GM21717 (cell line): ENCODE measurements at regions not wholly inside any gene's neighbourhood (a gene's known extent, or its start where the extent isn't known, plus 50 kb on each side); places are given as distances from the start of the nearest gene placed in this dataset.
A peak's percentile ranks its signal among the peaks of the same experiment; 100 is the strongest.

Experiments
- ATAC-seq: cut with Tn5 transposase; IDR thresholded peaks from one replicate; pipeline ENCODE4 v1.9.1; 2021; ENCODE audit warnings: mild to moderate bottlenecking, moderate library complexity; ENCODE audit not compliant: unreplicated experiment

- no peak for ATAC-seq
These were observed 299.9 kb upstream of the MYOCD start for GRCh38 chr17:12365805-12366204.

GRCh38 chr17:12369065-12369464 lies 296.6 kb upstream of the MYOCD start:
- no peak for ATAC-seq

- ATAC-seq, result no peak
These were observed 289.4 kb upstream of the MYOCD start for GRCh38 chr17:12376276-12376675.

GRCh38 chr17:12386225-12386624 lies 279.5 kb upstream of the MYOCD start:
- ATAC-seq, result no peak

GRCh38 chr17:12388226-12388625 lies 277.5 kb upstream of the MYOCD start:
- ATAC-seq, result no peak

- no peak for ATAC-seq
These were observed 276.3 kb upstream of the MYOCD start for GRCh38 chr17:12389421-12389820.

- no peak for ATAC-seq
These were observed 275.1 kb upstream of the MYOCD start for GRCh38 chr17:12390631-12391030.

- ATAC-seq, result no peak
These were observed 274.2 kb upstream of the MYOCD start for GRCh38 chr17:12391468-12391867.

- ATAC-seq, result no peak
These were observed 269.8 kb upstream of the MYOCD start for GRCh38 chr17:12395733-12396354.

- no peak for ATAC-seq
These were observed 267.1 kb upstream of the MYOCD start for GRCh38 chr17:12398441-12399051.

- no peak for ATAC-seq
These were observed 262.6 kb upstream of the MYOCD start for GRCh38 chr17:12402963-12403622.

- ATAC-seq, result no peak
These were observed 261.8 kb upstream of the MYOCD start for GRCh38 chr17:12403881-12404398.

GRCh38 chr17:12406623-12407215 lies 259.0 kb upstream of the MYOCD start:
- no peak for ATAC-seq

GRCh38 chr17:12407495-12408252 lies 258.0 kb upstream of the MYOCD start:
- ATAC-seq, result no peak

GRCh38 chr17:12409082-12409481 lies 256.6 kb upstream of the MYOCD start:
- no peak for ATAC-seq

- no peak for ATAC-seq
These were observed 255.0 kb upstream of the MYOCD start for GRCh38 chr17:12410717-12411116.

GRCh38 chr17:12415031-12415430 lies 250.7 kb upstream of the MYOCD start:
- no peak for ATAC-seq

GRCh38 chr17:12421077-12421476 lies 244.6 kb upstream of the MYOCD start:
- no peak for ATAC-seq

GRCh38 chr17:12421646-12422306 lies 243.9 kb upstream of the MYOCD start:
- peak; percentile 77 for ATAC-seq

- no peak for ATAC-seq
These were observed 243.0 kb upstream of the MYOCD start for GRCh38 chr17:12422651-12423050.

GRCh38 chr17:12423337-12423736 lies 242.4 kb upstream of the MYOCD start:
- ATAC-seq, result no peak
